ENCODE measurements at regions not wholly inside any gene's neighbourhood (a gene's known extent, or its start where the extent isn't known, plus 50 kb on each side); places are given as distances from the start of the nearest gene placed in this dataset.
"Not testable (repeated sequence)": the region's sequence is repeated elsewhere in the genome, so short reads cannot be mapped to it uniquely, and the experiment has no call there.

DNA sequence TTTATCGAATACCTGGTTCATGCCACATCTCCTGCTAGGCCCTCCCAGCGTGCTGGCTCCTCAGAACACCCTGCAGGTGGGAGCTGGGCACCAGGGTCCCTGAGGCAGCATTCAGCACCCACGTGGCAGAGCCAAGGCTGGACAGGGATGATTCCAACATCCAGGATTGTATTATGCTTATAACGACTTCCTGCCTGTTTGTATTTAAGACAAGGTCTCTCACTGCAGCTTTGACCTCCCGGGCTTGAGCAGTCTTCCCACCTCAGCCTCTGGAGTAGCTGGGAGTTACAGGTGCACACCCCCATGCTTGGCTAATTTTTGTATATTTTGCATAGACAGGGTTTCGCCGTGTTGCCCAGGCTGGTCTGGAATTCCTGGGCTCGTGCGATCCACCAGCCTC is 64.7 kb upstream of the WNT7B start:
- FAIRE-seq (no peak), DNase-seq (ENCODE audit: insufficient read length) (no peak)
- no peak for TF ChIP-seq TAF1 (IDR thresholded peaks at IDR 0.05; ENCODE audit: borderline replicate concordance, low read depth, low read length)
- no peak for TF ChIP-seq POLR2A (IDR thresholded peaks at IDR 0.05; ENCODE audit: low read depth, low read length)
- no peak for TF ChIP-seq POLR2AphosphoS5 (IDR thresholded peaks at IDR 0.05; ENCODE audit: low read depth, low read length)

DNA sequence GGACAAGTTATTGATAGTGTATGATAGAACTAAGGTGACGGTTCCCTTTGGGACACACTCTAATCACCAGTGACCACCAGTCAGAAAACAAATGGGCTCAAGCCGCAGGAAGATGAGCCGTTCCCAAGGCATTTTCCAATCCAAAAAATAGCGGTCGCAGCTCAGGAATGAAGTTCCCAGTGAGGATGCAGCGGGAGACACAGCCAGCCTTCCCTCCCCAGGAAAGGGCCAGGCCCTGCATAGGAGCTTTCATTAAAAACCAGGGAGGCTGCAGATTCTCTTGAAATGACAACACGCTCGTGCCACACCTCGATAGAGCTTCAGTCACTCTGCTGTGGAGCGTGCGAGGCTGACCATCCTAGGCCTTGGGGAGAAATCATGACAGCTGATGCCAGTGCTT is 65.8 kb upstream of the WNT7B start:
- DNase-seq (ENCODE audit: insufficient read length) (no peak), FAIRE-seq (no peak)
- TF ChIP-seq POLR2A (IDR thresholded peaks at IDR 0.05; ENCODE audit: low read depth, low read length) (no peak), POLR2AphosphoS5 (IDR thresholded peaks at IDR 0.05; ENCODE audit: low read depth, low read length) (no peak)

DNA sequence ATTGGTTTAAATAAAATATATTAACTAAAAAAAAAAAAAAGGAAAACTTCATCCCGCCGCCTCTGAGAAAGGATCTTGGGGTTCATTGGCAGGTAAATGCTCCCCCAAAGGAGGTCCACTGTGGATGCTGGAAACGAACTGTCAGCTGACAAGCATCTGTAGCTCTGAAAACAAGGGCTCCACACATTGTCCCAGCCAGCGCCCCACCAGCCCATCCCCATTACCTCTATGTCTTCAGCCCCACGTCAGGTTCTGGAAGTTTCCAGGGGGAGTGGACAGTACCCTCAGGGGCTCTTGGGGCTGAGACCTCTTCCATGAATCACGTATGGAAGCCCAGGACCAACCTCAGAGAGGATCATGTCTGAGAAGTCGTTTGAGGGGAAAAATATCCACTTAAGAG is 66.4 kb upstream of the WNT7B start:
- DNase-seq (ENCODE audit: insufficient read length) = no peak
- TF ChIP-seq POLR2A (IDR thresholded peaks at IDR 0.05; ENCODE audit: low read depth, low read length) (no peak), TAF1 (IDR thresholded peaks at IDR 0.05; ENCODE audit: borderline replicate concordance, low read depth, low read length) (no peak)
- FAIRE-seq = no peak

DNA sequence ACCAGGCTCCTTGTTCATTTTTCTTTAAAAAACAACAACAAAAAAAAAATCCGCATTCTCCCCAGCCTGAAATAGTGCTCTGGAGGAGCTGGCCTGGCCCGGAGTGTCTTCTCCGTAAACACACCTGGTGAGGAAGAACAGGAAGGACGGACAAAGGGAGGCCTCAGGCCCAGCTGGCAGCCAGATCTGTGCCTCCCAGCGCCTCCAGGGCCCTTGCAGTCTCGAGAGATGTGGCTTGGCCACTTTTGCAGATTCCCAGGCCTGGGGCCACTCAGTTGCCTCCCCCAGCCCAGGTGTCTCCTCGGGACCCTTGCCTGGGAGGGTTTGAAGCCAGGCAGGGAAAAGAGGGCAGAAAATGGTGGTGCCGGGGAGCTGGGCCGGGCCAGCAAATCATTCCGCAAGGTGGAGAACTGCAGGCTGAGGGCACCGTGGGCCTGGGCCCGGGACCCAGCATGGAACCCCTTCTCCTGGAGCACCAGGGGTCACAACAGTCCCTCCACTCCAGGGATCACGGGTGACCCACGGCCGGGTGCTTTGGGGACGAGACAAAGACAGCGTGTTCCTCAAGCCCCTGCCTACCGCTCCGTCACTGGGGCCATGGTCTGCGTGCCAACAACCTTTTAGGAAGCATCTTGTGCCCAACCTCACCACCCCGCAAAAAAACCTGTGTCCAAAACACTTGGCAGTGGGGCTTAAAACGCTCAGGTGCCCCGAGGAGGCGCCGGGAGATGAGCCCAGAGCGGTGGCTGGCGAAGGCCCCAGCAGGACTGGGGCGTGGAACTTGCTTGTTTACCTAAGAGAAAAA is 67.1 kb upstream of the WNT7B start:
- DNase-seq (ENCODE audit: insufficient read length) = no peak
- FAIRE-seq = no peak
- no peak for TF ChIP-seq POLR2A (IDR thresholded peaks at IDR 0.05; ENCODE audit: low read depth, low read length)
- no peak for TF ChIP-seq POLR2AphosphoS5 (IDR thresholded peaks at IDR 0.05; ENCODE audit: low read depth, low read length)
- TF ChIP-seq TAF1 (IDR thresholded peaks at IDR 0.05; ENCODE audit: borderline replicate concordance, low read depth, low read length) = no peak

DNA sequence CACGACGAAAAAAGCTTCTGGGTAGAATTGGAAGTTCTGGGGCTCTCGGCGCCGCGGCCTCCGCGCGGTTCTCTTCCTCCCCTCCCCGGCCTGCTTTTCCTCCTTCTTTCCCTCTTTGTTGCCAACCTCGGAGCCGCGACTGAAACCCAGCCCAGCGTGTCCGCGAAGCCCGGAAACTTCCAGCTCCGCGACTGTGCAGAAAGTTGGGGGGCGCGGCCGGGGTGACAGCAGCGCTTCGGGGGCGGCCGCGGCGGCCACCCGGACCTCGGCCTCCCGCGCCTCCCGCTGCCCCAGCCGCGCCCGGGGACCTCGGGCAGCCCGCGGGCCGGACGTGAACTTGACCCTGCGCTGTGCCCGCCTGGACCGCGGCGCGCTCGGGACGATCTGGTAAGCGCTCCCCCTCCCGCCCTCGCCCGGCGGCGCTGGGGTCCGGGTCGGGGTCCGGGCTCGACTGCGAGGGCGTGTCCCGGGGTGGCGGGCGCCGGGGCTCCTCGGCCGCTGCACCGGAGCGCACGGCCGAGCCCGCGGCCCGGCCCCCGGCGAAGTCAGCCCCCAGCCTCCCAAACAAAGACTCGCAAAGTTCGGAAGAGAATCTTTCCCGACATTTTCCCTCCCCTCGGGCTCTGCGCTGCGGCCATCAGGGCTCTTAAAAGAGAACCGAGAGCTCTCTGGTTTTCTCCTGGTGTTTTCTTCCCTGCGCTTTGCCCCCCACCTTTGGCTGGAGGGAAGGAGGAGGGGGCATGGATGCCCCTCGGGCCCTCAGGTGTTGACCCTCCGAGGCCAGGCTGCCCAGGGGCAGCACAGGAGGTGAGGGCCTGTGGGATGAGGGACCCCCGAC is 67.9 kb upstream of the WNT7B start:
- TF ChIP-seq POLR2A (IDR thresholded peaks at IDR 0.05; ENCODE audit: low read depth, low read length) (no peak), TAF1 (IDR thresholded peaks at IDR 0.05; ENCODE audit: borderline replicate concordance, low read depth, low read length) (no peak), POLR2AphosphoS5 (IDR thresholded peaks at IDR 0.05; ENCODE audit: low read depth, low read length) (no peak)
- FAIRE-seq = peak; percentile 30

DNA sequence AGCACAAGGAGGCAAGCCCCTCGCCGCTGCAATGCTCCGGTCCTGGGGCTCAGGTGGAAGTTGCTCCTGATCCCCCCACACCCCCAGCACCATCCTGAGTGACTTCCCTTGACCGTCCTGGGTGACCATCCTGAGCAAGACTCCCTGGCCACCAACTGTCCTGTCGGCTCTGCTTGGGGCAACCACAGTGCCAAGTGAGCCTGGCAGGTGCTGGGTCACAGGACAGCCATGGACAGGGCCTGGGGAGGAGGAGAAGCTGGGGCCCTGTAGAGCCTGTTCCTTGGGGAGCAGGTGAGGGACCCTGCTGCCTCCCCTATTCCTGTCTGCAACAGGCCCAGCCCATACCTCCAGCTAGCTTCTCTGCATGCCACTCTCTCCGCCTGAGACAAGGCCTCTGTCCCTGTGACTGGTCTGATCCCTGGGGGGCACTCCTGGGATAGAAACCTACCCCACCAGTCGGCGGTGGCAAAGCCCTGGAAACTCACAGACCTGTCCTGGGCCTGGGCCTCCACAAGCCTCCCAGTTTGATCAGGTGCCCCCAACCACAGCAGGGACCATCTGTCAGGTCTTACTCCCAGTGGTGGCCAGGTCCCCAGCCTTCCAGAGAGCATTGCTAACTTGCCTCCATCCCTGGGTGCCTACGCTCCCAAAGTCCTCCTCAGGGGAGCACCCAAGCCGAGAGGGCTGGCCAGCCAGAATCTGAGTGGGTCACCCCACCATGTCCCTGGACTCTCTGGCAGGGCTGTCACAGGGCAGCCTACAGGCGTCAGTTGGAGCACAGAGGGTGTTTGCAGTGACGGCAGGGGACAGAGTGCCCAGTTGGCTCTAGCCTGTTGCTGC is 68.7 kb upstream of the WNT7B start:
- DNase-seq (ENCODE audit: insufficient read length) (no peak), FAIRE-seq (no peak)
- TF ChIP-seq TAF1 (IDR thresholded peaks at IDR 0.05; ENCODE audit: borderline replicate concordance, low read depth, low read length) (no peak), POLR2A (IDR thresholded peaks at IDR 0.05; ENCODE audit: low read depth, low read length) (no peak), POLR2AphosphoS5 (IDR thresholded peaks at IDR 0.05; ENCODE audit: low read depth, low read length) (no peak)

More for the DNA sequence above, 67.9 kb upstream of the WNT7B start:
- no peak for DNase-seq (ENCODE audit: insufficient read length)

DNA sequence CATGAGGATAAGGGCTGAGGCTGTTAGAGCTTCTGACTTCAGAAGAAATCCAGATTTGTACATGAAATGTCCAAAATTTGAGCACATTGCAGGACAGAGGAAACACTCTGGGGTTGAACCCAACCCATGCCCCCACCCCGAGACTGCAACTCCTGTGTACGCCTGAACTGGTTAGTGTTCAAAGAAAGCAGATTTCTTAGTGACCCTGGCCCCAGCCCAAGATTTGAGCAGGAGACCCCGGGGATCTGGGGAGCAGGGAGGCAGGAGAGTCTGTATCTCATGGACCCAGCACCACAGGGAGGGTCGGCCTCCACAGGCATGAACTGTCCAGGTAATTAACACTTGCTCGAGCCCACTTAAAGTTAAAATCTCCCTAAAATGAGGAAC is 69.3 kb upstream of the WNT7B start:
- no peak for FAIRE-seq
- no peak for DNase-seq (ENCODE audit: insufficient read length)
- TF ChIP-seq TAF1 (IDR thresholded peaks at IDR 0.05; ENCODE audit: borderline replicate concordance, low read depth, low read length) (no peak), POLR2A (IDR thresholded peaks at IDR 0.05; ENCODE audit: low read depth, low read length) (no peak), POLR2AphosphoS5 (IDR thresholded peaks at IDR 0.05; ENCODE audit: low read depth, low read length) (no peak)

DNA sequence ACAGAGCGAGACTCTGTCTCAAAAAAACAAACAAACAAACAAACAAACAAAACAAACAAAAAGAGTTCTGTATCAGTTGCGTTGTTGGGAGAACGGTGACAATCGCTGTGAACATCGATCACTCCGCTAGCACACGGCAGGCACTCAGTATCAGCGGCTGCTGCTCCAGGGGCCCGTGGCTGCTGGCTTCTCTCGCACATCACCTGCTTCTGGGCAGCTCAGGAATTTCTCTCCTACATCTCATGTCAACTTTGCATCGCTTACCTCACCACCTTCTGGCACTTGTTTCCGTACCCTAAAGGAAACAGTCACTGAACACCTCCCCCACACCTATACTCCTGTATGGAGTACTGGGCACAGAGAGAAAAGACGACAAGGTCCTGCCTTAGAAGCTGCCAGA is 70.3 kb upstream of the WNT7B start:
- DNase-seq (ENCODE audit: insufficient read length) (no peak), FAIRE-seq (no peak)
- no peak for TF ChIP-seq POLR2AphosphoS5 (IDR thresholded peaks at IDR 0.05; ENCODE audit: low read depth, low read length)
- TF ChIP-seq POLR2A (IDR thresholded peaks at IDR 0.05; ENCODE audit: low read depth, low read length) = no peak
- no peak for TF ChIP-seq TAF1 (IDR thresholded peaks at IDR 0.05; ENCODE audit: borderline replicate concordance, low read depth, low read length)

DNA sequence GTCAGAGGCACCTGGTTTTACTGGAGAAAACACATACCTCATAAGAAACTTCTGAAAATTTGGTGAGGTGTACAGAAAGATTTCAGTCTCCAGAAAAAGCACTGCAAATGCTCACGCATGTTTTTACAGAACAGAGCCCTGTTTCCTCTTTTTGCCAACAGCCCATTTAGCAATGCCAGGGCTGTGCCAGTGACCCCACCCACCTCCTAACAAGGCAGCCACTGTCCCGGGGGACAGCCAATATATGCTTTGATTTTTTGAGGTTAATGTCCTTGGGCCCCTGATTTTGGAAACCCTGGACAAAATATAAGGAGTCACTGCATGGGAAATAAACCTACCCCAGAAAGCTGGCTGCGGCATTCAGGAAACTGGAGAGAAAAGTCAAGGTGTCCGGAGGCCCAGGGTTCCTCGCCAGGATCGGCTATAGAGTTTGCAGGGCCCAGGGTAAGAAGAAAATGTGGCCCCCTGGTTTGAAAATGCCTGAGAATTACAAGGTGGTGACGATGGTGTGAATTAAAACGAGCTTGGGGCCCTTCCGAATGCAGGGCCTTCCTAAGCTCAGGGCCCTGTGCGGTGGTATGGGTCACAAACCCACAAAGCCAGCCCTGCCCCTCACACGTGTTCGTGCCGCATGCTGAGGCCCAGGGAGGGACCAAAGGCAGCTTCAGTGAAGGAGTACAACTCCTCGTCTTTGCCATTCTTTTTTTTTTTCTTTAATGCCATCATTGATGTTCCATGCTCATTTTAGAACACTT is 71.1 kb upstream of the WNT7B start:
- DNase-seq (ENCODE audit: insufficient read length) = no peak
- FAIRE-seq = no peak
- TF ChIP-seq POLR2A (IDR thresholded peaks at IDR 0.05; ENCODE audit: low read depth, low read length) = no peak
- TF ChIP-seq POLR2AphosphoS5 (IDR thresholded peaks at IDR 0.05; ENCODE audit: low read depth, low read length) = no peak
- no peak for TF ChIP-seq TAF1 (IDR thresholded peaks at IDR 0.05; ENCODE audit: borderline replicate concordance, low read depth, low read length)

DNA sequence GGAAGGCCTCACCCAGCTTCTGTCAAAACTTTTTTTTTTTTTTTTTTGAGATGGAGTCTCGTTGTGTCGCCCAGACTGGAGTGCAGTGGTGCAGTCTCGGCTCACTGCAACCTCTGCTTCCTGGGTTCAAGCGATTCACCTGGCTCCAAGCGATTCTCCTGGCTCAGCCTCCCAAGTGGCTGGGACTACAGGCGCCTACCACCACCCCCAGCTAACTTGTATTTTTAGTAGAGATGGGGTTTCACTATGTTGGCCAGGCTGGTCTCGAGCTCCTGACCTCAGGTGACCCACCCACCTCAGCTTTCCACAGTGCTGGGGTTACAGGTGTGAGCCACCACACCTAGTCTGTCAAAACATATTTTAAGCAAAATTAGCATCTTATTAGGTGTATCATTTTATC is 71.7 kb upstream of the WNT7B start:
- FAIRE-seq; DNase-seq (ENCODE audit: insufficient read length): not testable (repeated sequence)

Data from GM12892 (cell line).